Liver (tissue), 8 donors: ENCODE measurements at regions not wholly inside any gene's neighbourhood (a gene's known extent, or its start where the extent isn't known, plus 50 kb on each side); places are given as distances from the start of the nearest gene placed in this dataset.

Experiments used
- DNase-seq: peaks from one replicate; pipeline ENCODE4 v3.0.0-alpha.2; 2017; ENCODE audit warnings: low spot score
- H3K27ac ChIP-seq, 2 donors: one replicate each; pipeline ENCODE4 v1.7.0; 2013; ENCODE audit warnings: inconsistent platforms in 2 of 2, low read length in 2 of 2, control low read depth in 1 of 2, low read depth in 1 of 2, mild to moderate bottlenecking in 1 of 2
- H3K27me3 ChIP-seq, 4 donors: one replicate each; pipeline versions ENCODE4 v1.6.1 to v1.7.0; 2013; ENCODE audit warnings: low read length in 3 of 4, inconsistent platforms in 1 of 4, mild to moderate bottlenecking in 1 of 4, moderate library complexity in 1 of 4; ENCODE audit not compliant: control insufficient read depth in 4 of 4, insufficient read depth in 4 of 4
- H3K36me3 ChIP-seq, 4 donors: one replicate each; pipeline versions ENCODE4 v1.6.1 to v1.7.0; 2013; ENCODE audit warnings: low read length in 3 of 4, mild to moderate bottlenecking in 3 of 4, low read depth in 1 of 4, moderate library complexity in 1 of 4; ENCODE audit not compliant: control insufficient read depth in 4 of 4, insufficient read depth in 3 of 4
- H3K4me1 ChIP-seq, 4 donors: one replicate each; pipeline versions ENCODE4 v1.6.1 to v1.7.0; 2013; ENCODE audit warnings: low read length in 3 of 4, mild to moderate bottlenecking in 3 of 4, moderate library complexity in 1 of 4; ENCODE audit not compliant: control insufficient read depth in 4 of 4, insufficient read depth in 4 of 4
- H3K4me3 ChIP-seq, 3 donors: one replicate each; pipeline versions ENCODE4 v1.6.1 to v1.7.0; 2013; ENCODE audit warnings: low read length in 3 of 3, control low read depth in 1 of 3, low read depth in 1 of 3, mild to moderate bottlenecking in 1 of 3
- H3K9ac ChIP-seq, 2 donors: one replicate each; pipeline ENCODE4 v1.7.0; 2013; ENCODE audit warnings: low read length in 2 of 2, mild to moderate bottlenecking in 2 of 2, moderate library complexity in 2 of 2, control low read depth in 1 of 2, low read depth in 1 of 2
- H3K9me3 ChIP-seq, 4 donors: one replicate each; pipeline versions ENCODE4 v1.6.1 to v1.7.0; 2013; ENCODE audit warnings: low read length in 3 of 4; ENCODE audit not compliant: control insufficient read depth in 4 of 4
- ATF3 ChIP-seq: IDR thresholded peaks from 2 replicates; pipeline ENCODE4 v1.6.1; 2016; ENCODE audit warnings: antibody characterized with exemption
- CTCF ChIP-seq: fragments of 150-350 bp; IDR thresholded peaks from 2 replicates; pipeline ENCODE4 v1.5.1; 2017; ENCODE audit warnings: improper control_type of control experiment, low read depth, low read length; ENCODE audit not compliant: missing input control
- EGR1 ChIP-seq, 2 donors: IDR thresholded peaks; 2 replicates each; pipeline ENCODE4 v1.6.1; 2016 to 2018; ENCODE audit warnings: antibody characterized with exemption in 2 of 2, low read depth in 2 of 2
- FOXA1 ChIP-seq: IDR thresholded peaks from 2 replicates; pipeline ENCODE4 v1.6.1; 2016; ENCODE audit warnings: antibody characterized with exemption
- FOXA2 ChIP-seq: IDR thresholded peaks from 2 replicates; pipeline ENCODE4 v1.6.1; 2016; ENCODE audit warnings: antibody characterized with exemption
- HNF4A ChIP-seq, 2 donors: conservative IDR thresholded peaks; 2 replicates each; pipeline ENCODE4 v1.6.1; 2016; ENCODE audit warnings: antibody characterized with exemption in 2 of 2, mild to moderate bottlenecking in 2 of 2
- HNF4G ChIP-seq: IDR thresholded peaks from 2 replicates; pipeline ENCODE4 v1.6.1; 2016; ENCODE audit warnings: antibody characterized with exemption
- REST ChIP-seq: IDR thresholded peaks from 2 replicates; pipeline ENCODE4 v1.6.1; 2016; ENCODE audit warnings: antibody characterized with exemption, mild to moderate bottlenecking
- RXRA ChIP-seq, 2 donors: IDR thresholded peaks; 2 replicates each; pipeline ENCODE4 v1.6.1; 2017 to 2018; ENCODE audit warnings: antibody characterized with exemption in 2 of 2, mild to moderate bottlenecking in 1 of 2
- SP1 ChIP-seq: IDR thresholded peaks from 2 replicates; pipeline ENCODE4 v1.6.1; 2018; ENCODE audit warnings: antibody characterized with exemption, mild to moderate bottlenecking
- TAF1 ChIP-seq: conservative IDR thresholded peaks from 2 replicates; pipeline ENCODE4 v1.6.1; 2016; ENCODE audit warnings: antibody characterized with exemption, mild to moderate bottlenecking
- YY1 ChIP-seq: IDR thresholded peaks from 2 replicates; pipeline ENCODE4 v1.6.1; 2016; ENCODE audit warnings: antibody characterized with exemption, mild to moderate bottlenecking
- ZBTB33 ChIP-seq: IDR thresholded peaks from 2 replicates; pipeline ENCODE4 v1.6.1; 2016; ENCODE audit warnings: antibody characterized with exemption
- WGBS: extraction: QIAGEN DNeasy Blood & Tissue Kit; methylation state at CpG from one replicate; pipeline ENCODE4 v1.1.7; 2013; 5-methylcytosine and 5-hydroxymethylcytosine counted together
- donor health status: healthy.
- donor health status: healthy.
- donor health status: healthy.
- donor health status: healthy.
- donor health status: healthy.

GRCh38 chr20:24867556-24867955 lies 81.5 kb upstream of the CST7 start:
- WGBS: 92% methylated on average over 8 of the region's 8 CpGs
- peaks cover 3 to 11% (median 5%) of the 10 kb centered on the region in 4 donors for H3K9me3 ChIP-seq
- TF ChIP-seq FOXA1 (no peak), HNF4A (conservative IDR thresholded peaks at IDR 0.05) (no peak), CTCF (no peak), EGR1 (IDR thresholded peaks at IDR 0.05; ENCODE audit: low read depth in 2 of 2) (no peak), FOXA2 (no peak), TAF1 (no peak), ZBTB33 (no peak), HNF4G (no peak), RXRA (IDR thresholded peaks at IDR 0.05) (no peak), REST (no peak), SP1 (no peak)
- no peak overlapping the region for H3K27ac ChIP-seq
- no peaks in the 10 kb centered on the region for H3K36me3 ChIP-seq
- no peak for DNase-seq
- no peaks in the 10 kb centered on the region for H3K27me3 ChIP-seq
- no peak overlapping the region for H3K9ac ChIP-seq
- H3K4me3 ChIP-seq: no peak overlapping the region
- H3K4me1 ChIP-seq: no peaks in the 10 kb centered on the region

- TF ChIP-seq FOXA1 (no peak), YY1 (no peak), CTCF (no peak), ATF3 (no peak), HNF4G (no peak)
Measured at GRCh38 chr20:24868396-24868927, 80.6 kb upstream of the CST7 start.

More at GRCh38 chr20:24868396-24868927, 80.6 kb upstream of the CST7 start:
- H3K9me3 ChIP-seq: peaks cover 3 to 11% (median 5%) of the 10 kb centered on the region in 4 donors
- H3K9ac ChIP-seq: no peak overlapping the region
- H3K27me3 ChIP-seq: no peaks in the 10 kb centered on the region
- H3K27ac ChIP-seq: no peak overlapping the region
- no peak overlapping the region for H3K4me3 ChIP-seq
- 89% methylated on average over 10 of the region's 10 CpGs for WGBS
- no peaks in the 10 kb centered on the region for H3K4me1 ChIP-seq
- DNase-seq: no peak
- no peaks in the 10 kb centered on the region for H3K36me3 ChIP-seq
